WTC11 (cell line): ENCODE measurements at regions not wholly inside any gene's neighbourhood (a gene's known extent, or its start where the extent isn't known, plus 50 kb on each side); places are given as distances from the start of the nearest gene placed in this dataset.

ENCODE experiments used
- ATAC-seq: fragments of 200-7000 bp; cut with Tn5 transposase; 2 replicates; pipeline ENCODE4 v1.10.0; 2021; ENCODE audit warnings: mild to moderate bottlenecking, moderate library complexity
- CTCF ChIA-PET: fragments of 300-600 bp; sonication (Branson Sonifier 250); formaldehyde crosslinking; loops from one replicate; lab custom pipeline; 2021; ENCODE audit warnings: antibody characterized with exemption; lab: Charles Lee
- POLR2A ChIA-PET: fragments of 350-600 bp; sonication (Branson Sonifier 250); formaldehyde crosslinking; loops from one replicate; lab custom pipeline; 2021; ENCODE audit warnings: antibody characterized with exemption; lab: Charles Lee
- DNase-seq: peaks from one replicate; pipeline ENCODE4 v3.0.0; 2021; ENCODE audit warnings: low spot score
- H3K27ac Mint-ChIP-seq: 2 replicates; pipeline ENCODE4 v1.8.0; 2021; ENCODE audit warnings: mixed read lengths
- H3K27me3 Mint-ChIP-seq: 2 replicates; pipeline ENCODE4 v1.8.0; 2021; ENCODE audit warnings: low read depth, mild to moderate bottlenecking, moderate library complexity, mixed read lengths
- H3K36me3 Mint-ChIP-seq: 2 replicates; pipeline ENCODE4 v1.8.0; 2021; ENCODE audit warnings: mixed read lengths
- H3K4me1 Mint-ChIP-seq: 2 replicates; pipeline ENCODE4 v1.8.0; 2022; ENCODE audit warnings: mixed read lengths
- H3K4me3 Mint-ChIP-seq: 2 replicates; pipeline ENCODE4 v1.8.0; 2021; ENCODE audit warnings: mild to moderate bottlenecking, moderate library complexity, mixed read lengths
- H3K9me3 Mint-ChIP-seq: 2 replicates; pipeline ENCODE4 v1.8.0; 2021; ENCODE audit warnings: mixed read lengths
- ATF1 ChIP-seq: sonication (generic); formaldehyde crosslinking; IDR thresholded peaks from 2 replicates; pipeline ENCODE4 v1.8.1; 2023; ENCODE audit warnings: mild to moderate bottlenecking, moderate library complexity, missing genetic modification reagents
- ATF6 ChIP-seq: sonication (generic); formaldehyde crosslinking; IDR thresholded peaks from 2 replicates; pipeline ENCODE4 v1.8.1; 2023; ENCODE audit warnings: mild to moderate bottlenecking, missing genetic modification reagents
- CBFB ChIP-seq: sonication (generic); formaldehyde crosslinking; IDR thresholded peaks from 2 replicates; pipeline ENCODE4 v1.8.1; 2022; ENCODE audit warnings: mild to moderate bottlenecking, low read depth, missing genetic modification reagents
- CDX4 ChIP-seq: fragments of 250-450 bp; sonication (Bioruptor Pico); IDR thresholded peaks from 2 replicates; pipeline ENCODE4 v1.9.0; 2021; ENCODE audit warnings: moderate library complexity, mild to moderate bottlenecking, inconsistent platforms, borderline replicate concordance
- CREB1 ChIP-seq: sonication (generic); formaldehyde crosslinking; IDR thresholded peaks from 2 replicates; pipeline ENCODE4 v1.8.0; 2023; ENCODE audit warnings: mild to moderate bottlenecking, missing genetic modification reagents
- EMX1 ChIP-seq: fragments of 250-450 bp; sonication (Bioruptor Pico); IDR thresholded peaks from 2 replicates; pipeline ENCODE4 v1.8.0; 2021; ENCODE audit warnings: mild to moderate bottlenecking
- FOXJ3 ChIP-seq: sonication (generic); formaldehyde crosslinking; IDR thresholded peaks from 2 replicates; pipeline ENCODE4 v1.9.0; 2021; ENCODE audit warnings: missing genetic modification reagents, mild to moderate bottlenecking, borderline replicate concordance
- GABPB1 ChIP-seq: sonication (generic); formaldehyde crosslinking; IDR thresholded peaks from 2 replicates; pipeline ENCODE4 v1.8.1; 2023; ENCODE audit warnings: mild to moderate bottlenecking, missing genetic modification reagents
- GTF2I ChIP-seq: fragments of 250-450 bp; sonication (Bioruptor Pico); conservative IDR thresholded peaks from 2 replicates; pipeline ENCODE4 v1.4.0; 2021; ENCODE audit warnings: mild to moderate bottlenecking
- JAZF1 ChIP-seq: fragments of 250-450 bp; sonication (Bioruptor Pico); IDR thresholded peaks from 2 replicates; pipeline ENCODE4 v1.9.0; 2021; ENCODE audit warnings: moderate library complexity, mild to moderate bottlenecking, inconsistent platforms
- JUN ChIP-seq: sonication (generic); formaldehyde crosslinking; IDR thresholded peaks from 2 replicates; pipeline ENCODE4 v1.8.0; 2023; ENCODE audit warnings: mild to moderate bottlenecking, missing genetic modification reagents
- KAT7 ChIP-seq: sonication (generic); formaldehyde crosslinking; IDR thresholded peaks from 2 replicates; pipeline ENCODE4 v1.8.1; 2023; ENCODE audit warnings: missing genetic modification reagents, mild to moderate bottlenecking, borderline replicate concordance
- MXD4 ChIP-seq: fragments of 250-450 bp; sonication (Bioruptor Pico); IDR thresholded peaks from 2 replicates; pipeline ENCODE4 v1.8.0; 2021; ENCODE audit warnings: mild to moderate bottlenecking, moderate library complexity, borderline replicate concordance
- NFATC4 ChIP-seq: fragments of 250-450 bp; sonication (Bioruptor Pico); IDR thresholded peaks from 2 replicates; pipeline ENCODE4 v1.9.0; 2021; ENCODE audit warnings: mild to moderate bottlenecking
- PREB ChIP-seq: sonication (generic); formaldehyde crosslinking; IDR thresholded peaks from 2 replicates; pipeline ENCODE4 v1.8.1; 2022; ENCODE audit warnings: mild to moderate bottlenecking, missing genetic modification reagents, moderate library complexity, borderline replicate concordance
- STAT6 ChIP-seq: sonication (generic); formaldehyde crosslinking; conservative IDR thresholded peaks from 2 replicates; pipeline ENCODE4 v1.8.1; 2023; ENCODE audit warnings: mild to moderate bottlenecking, low read depth, missing genetic modification reagents, moderate library complexity
- USF1 ChIP-seq: sonication (generic); formaldehyde crosslinking; IDR thresholded peaks from 2 replicates; pipeline ENCODE4 v1.8.0; 2022; ENCODE audit warnings: mild to moderate bottlenecking, missing genetic modification reagents
- USF2 ChIP-seq: sonication (generic); formaldehyde crosslinking; IDR thresholded peaks from 2 replicates; pipeline ENCODE4 v1.8.1; 2023; ENCODE audit warnings: mild to moderate bottlenecking, missing genetic modification reagents, moderate library complexity
- ZNF121 ChIP-seq: sonication (generic); formaldehyde crosslinking; IDR thresholded peaks from 2 replicates; pipeline ENCODE4 v1.8.0; 2023; ENCODE audit warnings: missing genetic modification reagents
- ZNF396 ChIP-seq: fragments of 250-450 bp; sonication (Bioruptor Pico); IDR thresholded peaks from 2 replicates; pipeline ENCODE4 v1.8.0; 2021; ENCODE audit warnings: mild to moderate bottlenecking, moderate library complexity, borderline replicate concordance
- ZNF423 ChIP-seq: fragments of 250-450 bp; sonication (Bioruptor Pico); IDR thresholded peaks from 2 replicates; pipeline ENCODE4 v2.1.2; 2022; ENCODE audit warnings: mild to moderate bottlenecking, moderate library complexity
- ZSCAN18 ChIP-seq: fragments of 250-450 bp; sonication (Bioruptor Pico); IDR thresholded peaks from 2 replicates; pipeline ENCODE4 v2.1.2; 2022; ENCODE audit warnings: mild to moderate bottlenecking, moderate library complexity

GRCh38 chr13:78102741-78103140 is 184.1 kb upstream of the EDNRB start:
- ATAC-seq (no peak), DNase-seq (no peak)
- Mint-ChIP-seq H3K9me3 (no peaks in the 10 kb centered on the region), H3K27me3 (no peaks in the 10 kb centered on the region), H3K4me3 (no peak overlapping the region), H3K36me3 (no peaks in the 10 kb centered on the region), H3K27ac (no peak overlapping the region), H3K4me1 (no peaks in the 10 kb centered on the region)
- ChIA-PET CTCF (no interaction called here), POLR2A (no interaction called here)
- TF ChIP-seq JUN (CRISPR knock-in tag) = no peak
- TF ChIP-seq EMX1 = no peak
- no peak for TF ChIP-seq GABPB1 (CRISPR knock-in tag)
- no peak for TF ChIP-seq STAT6 (CRISPR knock-in tag)
- TF ChIP-seq ATF6 (CRISPR knock-in tag) = no peak
- no peak for TF ChIP-seq KAT7 (CRISPR knock-in tag)
- no peak for TF ChIP-seq ZNF121
- no peak for TF ChIP-seq CBFB
- TF ChIP-seq ATF1 = no peak

- DNase-seq (no peak), ATAC-seq (no peak)
- Mint-ChIP-seq H3K27me3 (no peaks in the 10 kb centered on the region), H3K9me3 (no peaks in the 10 kb centered on the region), H3K4me3 (no peak overlapping the region), H3K4me1 (no peaks in the 10 kb centered on the region), H3K27ac (no peak overlapping the region; the same call in 1 of the 2 replicates)
- ChIA-PET CTCF (interaction anchor here (0.7 kb wide), 1 partner anchor 291 kb away, joined by 3 read pairs; no protein-coding TSS in a partner anchor), POLR2A (no interaction called here)
- TF ChIP-seq USF1 (CRISPR knock-in tag) (no peak), GTF2I (CRISPR knock-in tag) (no peak), FOXJ3 (no peak), ZSCAN18 (no peak), PREB (CRISPR knock-in tag) (no peak), ZNF423 (no peak), CDX4 (CRISPR knock-in tag) (no peak), ZNF396 (CRISPR knock-in tag) (no peak), NFATC4 (CRISPR knock-in tag) (no peak), USF2 (CRISPR knock-in tag) (no peak), MXD4 (CRISPR knock-in tag) (no peak), JAZF1 (CRISPR knock-in tag) (no peak), ZNF121 (no peak), CREB1 (CRISPR knock-in tag) (no peak)
- TF ChIP-seq, all 79 proteins: peak for 0
- H3K36me3 Mint-ChIP-seq = no peaks in the 10 kb centered on the region
Observed at GRCh38 chr13:78102121-78102677, 183.6 kb upstream of the EDNRB start.
